ENCODE measurements at regions not wholly inside any gene's neighbourhood (a gene's known extent, or its start where the extent isn't known, plus 50 kb on each side); places are given as distances from the start of the nearest gene placed in this dataset.

- Histone ChIP-seq H3K27me3 (ENCODE audit: insufficient read depth, low read length) (no peaks in the 10 kb centered on the region), H3K4me2 (ENCODE audit: low read length) (no peak overlapping the region), H3K18ac (ENCODE audit: low read length) (no peak overlapping the region), H3K79me1 (ENCODE audit: low read length) (no peaks in the 10 kb centered on the region), H2BK5ac (ENCODE audit: low read depth, low read length, poor library complexity) (no peak overlapping the region), H3K4ac (ENCODE audit: low read depth, low read length) (no peak overlapping the region), H3K9me3 (ENCODE audit: insufficient read depth, low read depth, low read length) (no peaks in the 10 kb centered on the region), H3K4me3 (ENCODE audit: low read depth, low read length) (no peak overlapping the region), H2BK120ac (ENCODE audit: insufficient read depth, low read length, poor library complexity) (no peak overlapping the region), H3K23ac (ENCODE audit: low read length) (no peak overlapping the region), H3K9ac (ENCODE audit: low read length) (no peak overlapping the region), H3K36me3 (ENCODE audit: control insufficient read depth in 1 of 2, insufficient read depth in 2 of 2, low read length in 2 of 2) (no peaks in the 10 kb centered on the region), H3K4me1 (ENCODE audit: control insufficient read depth in 1 of 2, insufficient read depth in 2 of 2, low read length in 2 of 2) (no peaks in the 10 kb centered on the region), H2BK12ac (ENCODE audit: low read length) (no peak overlapping the region), H2AK5ac (ENCODE audit: low read length) (no peak overlapping the region), H2AFZ (ENCODE audit: insufficient read depth, low read length, poor library complexity) (no peak overlapping the region), H4K12ac (ENCODE audit: low read depth, low read length) (no peak overlapping the region), H3K14ac (ENCODE audit: low read length) (no peak overlapping the region), H3K79me2 (ENCODE audit: control insufficient read depth, insufficient read depth, low read length, poor library complexity) (peaks cover 1% of the 10 kb centered on the region), H3K27ac (ENCODE audit: low read depth, low read length) (no peak overlapping the region), H4K91ac (ENCODE audit: low read depth, low read length) (no peak overlapping the region), H4K8ac (ENCODE audit: low read depth, low read length) (no peak overlapping the region)
- no peak for DNase-seq
- WGBS (ENCODE audit: extremely low coverage, insufficient coverage, insufficient read length), result no CpG with 5 or more reads among the region's 4 CpGs
Measured at GRCh38 chr20:16678779-16679178, 51.0 kb upstream of the SNRPB2 start.

- no peak overlapping the region for H3K18ac ChIP-seq (ENCODE audit: low read length)
- no peak overlapping the region for H3K23ac ChIP-seq (ENCODE audit: low read length)
- peaks cover 4% of the 10 kb centered on the region for H3K79me2 ChIP-seq (ENCODE audit: control insufficient read depth, insufficient read depth, low read length, poor library complexity)
- H4K12ac ChIP-seq (ENCODE audit: low read depth, low read length), result no peak overlapping the region
- H2BK120ac ChIP-seq (ENCODE audit: insufficient read depth, low read length, poor library complexity), result no peak overlapping the region
- no peak overlapping the region for H3K27ac ChIP-seq (ENCODE audit: low read depth, low read length)
- H3K14ac ChIP-seq (ENCODE audit: low read length), result no peak overlapping the region
- DNase-seq, result no peak
- no peak overlapping the region for H2BK12ac ChIP-seq (ENCODE audit: low read length)
- no peak overlapping the region for H3K4me3 ChIP-seq (ENCODE audit: low read depth, low read length)
- H2AFZ ChIP-seq (ENCODE audit: insufficient read depth, low read length, poor library complexity), result no peak overlapping the region
- H4K91ac ChIP-seq (ENCODE audit: low read depth, low read length), result no peak overlapping the region
- WGBS (ENCODE audit: extremely low coverage, insufficient coverage, insufficient read length), result no CpG with 5 or more reads among the region's 1 CpG
- H3K4me1 ChIP-seq (ENCODE audit: control insufficient read depth in 1 of 2, insufficient read depth in 2 of 2, low read length in 2 of 2), result no peaks in the 10 kb centered on the region
- H3K36me3 ChIP-seq (ENCODE audit: control insufficient read depth in 1 of 2, insufficient read depth in 2 of 2, low read length in 2 of 2), result no peaks in the 10 kb centered on the region
- no peak overlapping the region for H2BK5ac ChIP-seq (ENCODE audit: low read depth, low read length, poor library complexity)
- no peaks in the 10 kb centered on the region for H3K9me3 ChIP-seq (ENCODE audit: insufficient read depth, low read depth, low read length)
- no peak overlapping the region for H3K4me2 ChIP-seq (ENCODE audit: low read length)
- H3K9ac ChIP-seq (ENCODE audit: low read length), result no peak overlapping the region
- H3K4ac ChIP-seq (ENCODE audit: low read depth, low read length), result no peak overlapping the region
- no peak overlapping the region for H2AK5ac ChIP-seq (ENCODE audit: low read length)
- H3K79me1 ChIP-seq (ENCODE audit: low read length), result no peaks in the 10 kb centered on the region
- H4K8ac ChIP-seq (ENCODE audit: low read depth, low read length), result no peak overlapping the region
- no peaks in the 10 kb centered on the region for H3K27me3 ChIP-seq (ENCODE audit: insufficient read depth, low read length)
Measured at GRCh38 chr20:16676891-16677290, 52.9 kb upstream of the SNRPB2 start.

- no peak overlapping the region for H3K4me3 ChIP-seq (ENCODE audit: low read depth, low read length)
- H2BK12ac ChIP-seq (ENCODE audit: low read length), result no peak overlapping the region
- H3K27me3 ChIP-seq (ENCODE audit: insufficient read depth, low read length), result no peaks in the 10 kb centered on the region
- no peaks in the 10 kb centered on the region for H3K9me3 ChIP-seq (ENCODE audit: insufficient read depth, low read depth, low read length)
- H2BK120ac ChIP-seq (ENCODE audit: insufficient read depth, low read length, poor library complexity), result no peak overlapping the region
- no peaks in the 10 kb centered on the region for H3K79me1 ChIP-seq (ENCODE audit: low read length)
- no peak overlapping the region for H2AFZ ChIP-seq (ENCODE audit: insufficient read depth, low read length, poor library complexity)
- H3K79me2 ChIP-seq (ENCODE audit: control insufficient read depth, insufficient read depth, low read length, poor library complexity), result peaks cover 3% of the 10 kb centered on the region
- WGBS (ENCODE audit: extremely low coverage, insufficient coverage, insufficient read length), result no CpG with 5 or more reads among the region's 4 CpGs
- no peak overlapping the region for H3K9ac ChIP-seq (ENCODE audit: low read length)
- no peaks in the 10 kb centered on the region for H3K36me3 ChIP-seq (ENCODE audit: control insufficient read depth in 1 of 2, insufficient read depth in 2 of 2, low read length in 2 of 2)
- H3K4me2 ChIP-seq (ENCODE audit: low read length), result no peak overlapping the region
- H3K18ac ChIP-seq (ENCODE audit: low read length), result no peak overlapping the region
- H3K23ac ChIP-seq (ENCODE audit: low read length), result no peak overlapping the region
- H4K8ac ChIP-seq (ENCODE audit: low read depth, low read length), result no peak overlapping the region
- no peak overlapping the region for H2AK5ac ChIP-seq (ENCODE audit: low read length)
- H3K14ac ChIP-seq (ENCODE audit: low read length), result no peak overlapping the region
- H4K12ac ChIP-seq (ENCODE audit: low read depth, low read length), result no peak overlapping the region
- no peak for DNase-seq
- H2BK5ac ChIP-seq (ENCODE audit: low read depth, low read length, poor library complexity), result no peak overlapping the region
- H4K91ac ChIP-seq (ENCODE audit: low read depth, low read length), result no peak overlapping the region
- no peak overlapping the region for H3K4ac ChIP-seq (ENCODE audit: low read depth, low read length)
- H3K4me1 ChIP-seq (ENCODE audit: control insufficient read depth in 1 of 2, insufficient read depth in 2 of 2, low read length in 2 of 2), result no peaks in the 10 kb centered on the region
- H3K27ac ChIP-seq (ENCODE audit: low read depth, low read length), result no peak overlapping the region
Measured at GRCh38 chr20:16675001-16675564, 54.7 kb upstream of the SNRPB2 start.

- Histone ChIP-seq H3K18ac (ENCODE audit: low read length) (no peak overlapping the region), H2BK120ac (ENCODE audit: insufficient read depth, low read length, poor library complexity) (no peak overlapping the region), H3K9ac (ENCODE audit: low read length) (no peak overlapping the region), H3K4me1 (ENCODE audit: control insufficient read depth in 1 of 2, insufficient read depth in 2 of 2, low read length in 2 of 2) (no peaks in the 10 kb centered on the region), H2BK5ac (ENCODE audit: low read depth, low read length, poor library complexity) (no peak overlapping the region), H3K36me3 (ENCODE audit: control insufficient read depth in 1 of 2, insufficient read depth in 2 of 2, low read length in 2 of 2) (no peaks in the 10 kb centered on the region), H2BK12ac (ENCODE audit: low read length) (no peak overlapping the region), H3K9me3 (ENCODE audit: insufficient read depth, low read depth, low read length) (no peaks in the 10 kb centered on the region), H4K12ac (ENCODE audit: low read depth, low read length) (no peak overlapping the region), H3K14ac (ENCODE audit: low read length) (no peak overlapping the region), H3K4me3 (ENCODE audit: low read depth, low read length) (no peak overlapping the region), H4K91ac (ENCODE audit: low read depth, low read length) (no peak overlapping the region), H2AFZ (ENCODE audit: insufficient read depth, low read length, poor library complexity) (no peak overlapping the region), H3K27me3 (ENCODE audit: insufficient read depth, low read length) (no peaks in the 10 kb centered on the region), H3K27ac (ENCODE audit: low read depth, low read length) (no peak overlapping the region), H3K23ac (ENCODE audit: low read length) (no peak overlapping the region), H3K79me1 (ENCODE audit: low read length) (no peaks in the 10 kb centered on the region), H3K4ac (ENCODE audit: low read depth, low read length) (no peak overlapping the region), H2AK5ac (ENCODE audit: low read length) (no peak overlapping the region), H3K4me2 (ENCODE audit: low read length) (no peak overlapping the region), H3K79me2 (ENCODE audit: control insufficient read depth, insufficient read depth, low read length, poor library complexity) (peaks cover 2% of the 10 kb centered on the region), H4K8ac (ENCODE audit: low read depth, low read length) (no peak overlapping the region)
- no peak for DNase-seq
- no CpG with 5 or more reads among the region's 4 CpGs for WGBS (ENCODE audit: extremely low coverage, insufficient coverage, insufficient read length)
Measured at GRCh38 chr20:16674243-16674642, 55.6 kb upstream of the SNRPB2 start.

Measured in trophoblast cell (in vitro differentiated cells and primary cell).